NCI-H446 treated with DMSO at 0.1 percent for 48 hours (cell line): ENCODE measurements at regions not wholly inside any gene's neighbourhood (a gene's known extent, or its start where the extent isn't known, plus 50 kb on each side); places are given as distances from the start of the nearest gene placed in this dataset.

Experiments
- DNase-seq: peaks from one replicate; lab custom pipeline; 2025; lab: John Stamatoyannopoulos, UW

DNA sequence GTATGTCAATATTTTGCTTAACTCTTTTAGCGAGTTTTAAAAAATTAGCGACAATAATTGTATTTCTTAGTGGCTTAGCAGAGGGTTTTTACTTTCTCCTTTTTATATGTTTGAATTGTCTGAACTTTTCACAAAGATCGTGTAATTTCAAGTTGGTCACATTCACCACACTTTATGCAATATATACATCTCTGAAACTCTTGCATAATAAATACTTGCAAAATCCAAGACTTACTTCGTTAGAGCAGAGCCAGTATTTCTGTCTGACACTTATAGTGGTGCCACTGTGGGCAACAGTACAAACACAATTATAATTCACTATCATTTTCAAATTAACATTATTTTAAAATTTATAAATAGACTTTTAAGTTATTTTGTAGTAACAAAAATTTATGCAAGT lies 62.0 kb downstream of the SUCNR1 start:
- DNase-seq = no peak

DNA sequence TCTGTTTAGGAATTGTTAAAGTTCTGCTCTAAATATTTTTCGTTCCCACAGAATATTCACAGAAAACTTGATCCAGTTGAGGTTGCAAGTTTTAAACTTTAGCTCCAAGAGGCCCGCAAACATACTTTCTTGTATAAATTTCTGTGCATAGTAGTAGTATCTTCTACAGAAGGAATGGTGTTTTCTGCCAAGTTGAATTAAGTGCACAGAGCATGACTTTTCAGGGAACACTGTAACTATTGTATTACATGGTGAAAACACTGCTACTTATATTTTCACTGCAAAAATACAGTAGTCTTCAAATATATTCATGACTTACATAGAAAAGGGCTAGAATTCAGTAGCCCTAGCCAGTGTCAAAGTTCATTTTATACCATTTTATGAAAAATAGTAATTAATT lies 67.0 kb downstream of the SUCNR1 start:
- DNase-seq = no peak

DNA sequence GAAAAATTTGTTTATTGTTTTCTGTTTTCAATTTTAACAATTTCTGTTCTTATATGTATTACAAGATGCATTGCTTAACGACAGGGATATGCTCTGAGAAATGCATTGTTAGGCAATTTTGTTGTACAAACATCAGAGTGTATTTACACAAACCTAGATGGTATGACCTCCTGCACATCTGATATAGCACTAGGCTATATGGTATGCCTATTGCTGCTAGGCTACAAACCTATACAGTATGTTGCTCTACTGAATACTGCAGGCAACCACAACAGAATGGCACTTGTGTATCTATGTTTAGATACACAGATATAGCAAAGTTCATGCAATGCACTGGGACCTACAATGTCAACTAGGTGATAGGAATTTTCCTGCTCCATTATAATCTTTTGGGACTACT lies 70.1 kb downstream of the SUCNR1 start:
- DNase-seq = no peak

DNA sequence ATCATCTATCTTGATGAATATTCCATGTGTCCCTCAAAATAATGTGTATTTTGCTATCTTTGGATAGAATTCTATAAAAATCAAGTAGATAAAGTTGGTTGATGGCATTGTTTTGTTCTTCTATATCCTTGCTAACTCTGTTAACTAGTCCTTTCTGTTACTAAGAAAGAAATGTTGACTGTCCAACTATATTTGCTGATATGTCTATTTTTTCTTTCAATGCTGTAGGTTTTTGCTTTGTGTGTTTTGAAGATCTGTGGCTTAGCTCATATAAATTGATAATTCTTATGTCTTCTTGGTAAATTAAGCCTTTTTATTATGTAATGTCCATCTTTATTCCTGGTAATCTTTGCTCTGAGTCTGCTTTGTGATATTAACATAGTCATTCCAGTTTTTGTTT lies 70.9 kb downstream of the SUCNR1 start:
- no peak for DNase-seq

DNA sequence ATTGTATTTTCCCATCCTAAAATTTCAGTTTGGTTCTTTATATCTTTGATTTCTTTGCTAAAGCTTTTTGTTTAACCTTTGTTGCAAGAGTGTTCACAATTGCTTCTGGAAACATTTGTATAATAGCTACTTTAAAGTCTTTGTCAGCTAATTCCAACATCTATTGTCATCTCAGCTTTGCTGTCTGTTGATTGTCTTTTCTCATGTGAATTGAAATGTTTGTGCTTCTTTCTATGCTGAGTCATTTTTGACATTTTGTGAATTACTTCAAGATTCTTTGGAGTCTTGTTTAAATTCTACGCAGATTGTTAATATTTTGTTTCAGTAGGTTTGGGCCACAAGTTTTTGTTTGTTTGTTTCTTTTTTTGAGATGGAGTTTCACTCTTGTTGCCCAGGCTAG lies 73.2 kb downstream of the SUCNR1 start:
- DNase-seq = no peak

DNA sequence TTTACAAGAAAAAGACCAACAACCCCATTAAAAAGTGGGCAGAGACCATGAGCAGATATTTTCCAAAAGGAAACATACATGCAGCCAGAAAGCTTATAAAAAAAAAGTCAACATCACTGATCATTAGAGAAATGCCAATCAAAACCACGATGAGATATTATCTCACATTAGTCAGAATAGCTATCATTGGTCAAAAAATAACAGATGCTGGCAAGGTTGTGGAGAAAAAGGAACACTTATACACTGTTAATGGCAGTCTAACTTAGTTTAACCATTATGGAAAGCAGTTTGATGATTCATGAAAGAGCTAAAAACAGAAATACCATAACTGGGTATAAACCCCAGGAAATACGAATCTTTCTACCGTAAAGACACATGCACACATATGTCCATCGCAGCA lies 76.3 kb downstream of the SUCNR1 start:
- DNase-seq = no peak

DNA sequence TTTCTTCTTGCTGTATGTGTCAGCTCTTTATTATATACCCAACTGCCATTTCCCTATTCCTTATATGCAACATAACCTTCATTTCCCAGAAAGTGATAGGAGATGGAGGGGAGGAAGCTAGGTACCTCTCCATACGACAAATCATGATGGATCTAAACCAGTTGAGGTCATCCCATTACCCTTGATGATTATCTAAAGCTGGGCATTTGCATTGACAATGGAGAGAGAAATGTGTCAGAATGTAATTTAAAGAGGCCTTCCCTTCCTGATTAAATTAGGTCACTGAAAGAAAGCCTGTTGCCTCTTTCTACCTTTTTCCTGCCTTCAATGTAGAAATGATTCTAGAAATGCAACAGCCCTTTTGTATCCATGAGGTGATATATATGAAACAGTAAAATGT lies 81.9 kb downstream of the SUCNR1 start:
- DNase-seq = no peak

DNA sequence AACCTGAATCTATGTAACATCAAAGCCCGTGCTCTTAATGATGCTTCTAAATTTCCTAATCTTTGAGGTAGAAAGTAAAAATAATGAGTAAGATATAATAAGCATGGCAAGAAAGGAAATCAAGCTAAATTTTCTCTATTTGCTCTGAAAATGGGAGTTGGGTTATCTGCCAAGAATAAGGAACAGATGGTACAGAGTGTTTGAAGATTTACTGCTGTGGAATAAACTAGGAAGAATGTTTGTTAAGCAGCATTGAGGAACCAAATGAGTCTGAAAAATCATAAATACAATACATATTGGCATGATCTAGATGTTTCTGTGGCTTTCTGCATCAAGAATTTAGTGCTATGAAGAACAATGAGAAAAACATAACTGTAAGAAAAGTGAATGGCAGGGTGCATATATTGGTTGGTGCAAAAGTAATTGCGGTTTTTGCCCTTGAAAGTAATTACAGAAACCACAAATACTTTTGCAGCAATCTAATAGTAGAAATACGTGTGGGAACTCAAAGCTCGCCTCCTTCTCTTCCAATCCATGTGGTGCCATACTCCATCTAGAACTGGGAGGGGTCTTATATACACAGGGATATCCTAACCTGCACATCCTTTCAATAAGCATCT lies 87.6 kb downstream of the SUCNR1 start:
- no peak for DNase-seq

DNA sequence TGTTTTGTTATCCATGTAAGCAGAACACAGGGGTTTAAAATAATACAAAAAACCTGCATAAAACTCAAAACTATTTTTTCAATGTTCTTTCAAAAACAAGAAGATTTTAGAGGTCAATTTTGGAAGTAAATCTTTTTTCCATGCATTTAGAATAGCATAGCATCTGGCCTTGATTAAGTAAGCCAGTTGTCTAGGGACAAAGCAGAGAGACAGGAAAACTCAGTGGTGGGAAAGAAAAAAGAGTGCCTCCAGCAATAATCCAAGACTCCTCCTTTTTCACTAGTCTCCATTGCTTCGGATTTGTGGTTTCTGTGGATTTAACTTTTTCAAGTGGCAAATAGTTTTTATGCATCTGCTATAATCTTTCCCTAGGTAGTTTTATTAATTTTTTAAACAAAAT lies 88.9 kb downstream of the SUCNR1 start:
- DNase-seq = no peak

DNA sequence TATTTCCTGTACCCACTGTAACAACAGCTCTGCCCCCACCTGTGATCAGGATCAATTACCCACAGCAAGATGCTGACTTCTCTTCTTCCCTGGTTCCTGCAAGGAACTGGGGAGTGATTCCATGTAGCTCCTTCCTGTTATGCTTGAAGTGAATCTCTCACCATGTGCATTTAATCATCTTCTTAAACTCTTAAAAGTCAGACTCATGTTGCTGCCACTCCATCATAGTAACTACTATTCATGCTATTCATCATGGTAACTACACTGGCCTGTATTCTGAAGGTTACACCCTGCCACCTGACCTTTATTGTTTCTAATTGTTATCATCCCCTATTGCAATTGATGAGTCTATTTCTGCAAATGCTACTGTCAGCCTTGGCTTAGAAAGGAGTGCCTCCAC lies 89.5 kb downstream of the SUCNR1 start:
- no peak for DNase-seq

DNA sequence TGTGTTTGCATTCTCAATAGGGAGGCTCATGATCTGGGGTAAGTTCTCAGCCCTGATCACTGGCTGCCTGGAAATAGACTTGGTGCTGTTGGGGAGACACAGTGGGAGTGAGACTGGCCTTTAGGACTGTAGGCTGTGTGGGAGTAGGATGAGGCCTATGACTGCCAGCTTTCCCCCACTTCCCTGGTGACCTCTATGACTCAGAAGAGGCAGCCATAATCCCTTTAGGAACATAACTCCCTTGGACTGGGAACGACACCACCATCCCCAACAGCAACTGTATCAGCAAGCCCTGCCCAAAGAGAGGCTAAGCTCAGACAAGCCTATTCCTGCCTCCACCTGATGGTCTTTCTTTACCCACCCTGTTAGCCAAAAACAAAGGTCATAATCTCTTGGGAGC lies 91.3 kb downstream of the SUCNR1 start:
- DNase-seq = no peak

DNA sequence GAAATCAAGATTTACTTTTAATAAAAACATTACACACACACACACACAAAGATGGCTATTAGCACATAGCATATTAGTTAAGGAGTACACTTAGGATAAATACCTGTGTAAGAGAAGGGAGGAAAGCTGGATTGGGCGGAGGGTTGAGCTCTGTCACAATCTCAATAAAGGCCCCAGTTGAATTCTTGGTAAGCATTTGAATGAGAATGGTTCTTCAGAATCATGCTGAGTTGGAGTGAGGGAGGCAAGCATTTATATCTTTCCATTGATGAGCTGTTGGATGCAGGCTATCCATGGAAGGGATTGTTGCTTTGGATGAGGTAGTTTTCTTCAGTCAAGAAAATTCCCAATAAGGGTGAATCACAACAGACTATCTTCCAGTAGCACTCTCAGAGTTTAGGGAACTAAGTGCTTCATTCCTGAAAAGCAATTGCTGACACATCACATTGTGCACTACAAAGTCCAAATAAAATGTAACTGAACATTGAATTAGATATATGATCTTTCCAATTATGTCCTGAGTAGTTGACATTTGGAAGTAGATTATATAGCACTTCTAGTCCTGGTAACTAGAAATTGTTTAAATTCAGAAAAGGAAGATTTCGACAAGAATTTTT lies 95.7 kb downstream of the SUCNR1 start:
- no peak for DNase-seq

DNA sequence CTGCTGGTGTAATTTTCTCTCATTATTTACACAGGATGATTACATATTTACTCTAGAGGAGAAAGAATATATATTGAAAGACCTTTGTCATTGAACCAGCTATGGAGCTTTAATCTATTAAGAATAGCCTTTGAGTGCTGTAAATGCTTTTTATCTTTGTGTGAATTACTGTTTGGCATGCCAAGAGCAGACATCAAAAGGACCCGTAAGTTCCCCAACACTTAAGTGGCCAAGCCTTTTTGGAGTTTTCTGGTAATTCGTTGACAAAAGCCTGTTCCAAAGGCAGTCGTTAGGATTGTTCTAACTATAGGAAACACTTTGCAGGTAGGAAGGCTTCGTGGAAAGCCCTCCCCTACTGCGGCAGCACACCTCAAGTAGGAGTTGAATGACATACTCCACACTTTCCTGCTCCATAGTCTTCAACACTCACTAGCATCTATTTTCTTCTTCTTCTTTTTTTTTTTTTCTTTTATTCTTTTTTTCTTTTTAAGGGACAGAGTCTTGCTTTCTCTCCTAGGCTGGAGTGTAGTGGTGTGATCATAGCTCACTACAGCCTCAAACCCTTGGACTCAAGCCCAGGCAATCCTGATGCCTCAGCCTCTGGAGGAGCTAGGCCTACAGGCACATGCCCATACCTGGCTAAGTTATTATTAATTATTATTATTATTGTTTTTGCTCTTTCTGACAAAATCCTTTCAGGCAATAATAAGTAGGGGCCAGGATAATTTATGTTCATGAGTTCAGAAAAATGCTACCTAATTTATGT lies 98.6 kb downstream of the SUCNR1 start:
- DNase-seq = no peak

DNA sequence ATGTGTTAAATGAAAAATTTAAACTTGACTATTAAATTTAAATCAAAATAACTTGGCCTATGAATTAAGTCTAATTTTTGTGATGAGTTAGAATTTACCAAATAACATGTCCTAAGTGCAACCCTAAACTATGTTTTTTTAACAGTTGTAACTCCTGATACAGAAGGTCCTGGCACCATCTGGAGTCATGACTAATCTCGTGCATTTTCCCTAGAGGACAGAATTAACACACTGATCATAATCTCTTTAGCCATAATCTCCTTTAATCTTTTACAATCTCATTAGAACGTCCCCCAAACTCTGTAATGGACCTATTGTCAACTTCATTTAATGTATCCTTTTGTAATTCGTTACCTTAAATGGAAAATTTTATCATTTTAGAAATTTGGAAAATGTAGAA lies 100.6 kb downstream of the SUCNR1 start:
- no peak for DNase-seq

DNA sequence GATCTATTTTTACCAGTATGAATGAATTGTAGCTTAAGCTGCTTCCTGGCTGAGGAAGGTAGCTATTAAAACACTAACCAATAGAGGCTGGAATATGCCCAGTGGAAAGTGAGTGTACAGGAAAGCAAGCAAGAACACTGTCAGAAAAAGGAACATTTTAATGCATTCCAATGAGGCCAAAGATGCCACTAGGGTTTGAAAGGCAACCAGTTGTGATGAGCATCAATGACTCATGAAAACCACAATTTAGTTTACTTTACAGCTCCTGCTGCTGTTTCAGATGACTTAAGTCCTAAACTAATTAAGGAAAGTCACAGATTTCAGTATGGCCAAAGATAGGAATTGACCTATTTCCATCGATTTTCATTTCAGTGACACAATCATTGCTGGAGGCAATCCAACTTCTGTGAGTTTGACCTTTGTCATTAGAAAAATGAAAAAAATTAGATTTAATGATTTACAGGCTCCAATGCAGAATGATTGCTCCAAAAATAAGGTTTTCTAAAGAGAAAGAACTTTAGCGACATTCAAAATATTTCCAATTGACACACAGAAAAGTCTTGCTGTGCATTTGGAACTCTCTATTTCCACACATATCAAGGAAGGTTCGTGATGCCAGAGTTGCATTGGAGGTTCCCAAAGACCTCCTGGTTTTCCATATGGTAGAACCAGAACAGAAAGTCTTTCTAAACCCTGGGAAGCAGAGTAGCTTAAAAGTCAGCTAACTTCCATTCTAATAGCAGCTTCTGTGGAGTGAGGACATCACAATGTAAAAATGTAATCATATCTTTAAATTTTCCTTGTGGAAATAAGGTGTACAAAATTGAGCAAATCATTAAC lies 103.0 kb downstream of the SUCNR1 start:
- DNase-seq = no peak

DNA sequence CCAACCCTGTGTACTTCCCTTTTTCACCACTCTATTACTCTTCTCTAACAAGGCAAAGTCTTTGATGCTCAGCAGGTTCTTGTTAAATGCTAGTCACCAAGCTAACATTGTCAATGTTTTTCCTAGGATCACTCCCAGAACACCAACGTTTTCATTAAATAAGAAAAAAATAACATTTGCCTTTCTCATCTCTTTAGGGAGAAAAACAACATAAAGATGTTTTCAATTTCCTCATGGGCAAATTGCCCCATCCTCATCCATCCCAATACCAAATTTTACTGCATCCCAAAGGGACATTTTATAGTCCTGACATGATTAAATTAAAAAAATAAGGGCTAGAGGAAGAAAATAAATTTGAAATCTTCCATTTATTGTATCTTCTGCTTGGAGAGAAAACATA lies 106.5 kb downstream of the SUCNR1 start:
- DNase-seq = no peak

DNA sequence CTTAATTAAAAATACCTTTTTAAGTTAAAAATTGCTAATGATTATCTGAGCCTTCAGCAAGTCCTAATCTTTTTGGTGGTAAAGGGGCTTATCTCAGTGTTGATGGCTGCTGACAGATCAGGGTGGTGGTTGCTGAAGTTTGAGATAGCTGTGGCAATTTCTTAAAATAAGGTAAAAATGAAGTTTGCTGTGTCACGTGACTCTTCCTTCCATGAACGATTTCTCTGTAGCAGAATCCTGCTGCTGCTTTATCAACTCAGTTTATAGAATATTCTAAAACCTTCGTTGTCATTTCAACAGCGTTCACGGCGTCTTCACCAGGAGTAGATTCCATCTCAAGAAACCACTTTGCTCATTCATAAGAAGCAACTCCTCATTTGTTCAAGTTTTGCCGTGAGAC lies 110.1 kb downstream of the SUCNR1 start:
- DNase-seq = no peak

DNA sequence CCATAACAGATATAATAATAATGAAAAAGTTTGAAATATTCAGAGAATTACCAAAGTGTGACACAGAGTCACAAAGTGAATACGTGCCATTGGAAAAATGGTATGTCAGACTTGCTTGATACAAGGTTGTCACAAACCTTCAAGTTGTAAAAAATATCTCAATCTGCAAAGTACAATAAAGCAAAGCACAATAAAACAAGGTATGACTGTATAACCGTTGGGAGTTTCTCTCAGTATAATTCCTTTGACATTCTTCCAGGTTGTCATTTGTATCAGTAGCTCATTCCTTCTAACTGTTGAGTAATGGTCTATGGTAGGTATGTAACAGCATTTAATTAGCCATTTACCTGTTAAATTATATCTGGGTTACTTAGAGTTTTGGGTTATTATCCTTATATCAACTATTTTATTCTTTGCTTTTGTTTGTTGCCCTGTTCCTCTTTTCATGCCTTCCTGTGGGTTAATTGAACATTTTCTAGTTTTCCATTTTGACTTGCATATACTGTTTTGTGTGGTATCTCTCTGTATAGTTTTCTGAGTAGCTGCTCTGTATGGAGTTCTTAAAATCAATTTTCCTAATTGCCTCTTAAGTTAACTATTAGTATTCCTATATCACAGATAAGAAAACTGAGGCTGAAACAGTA lies 112.5 kb downstream of the SUCNR1 start:
- no peak for DNase-seq

DNA sequence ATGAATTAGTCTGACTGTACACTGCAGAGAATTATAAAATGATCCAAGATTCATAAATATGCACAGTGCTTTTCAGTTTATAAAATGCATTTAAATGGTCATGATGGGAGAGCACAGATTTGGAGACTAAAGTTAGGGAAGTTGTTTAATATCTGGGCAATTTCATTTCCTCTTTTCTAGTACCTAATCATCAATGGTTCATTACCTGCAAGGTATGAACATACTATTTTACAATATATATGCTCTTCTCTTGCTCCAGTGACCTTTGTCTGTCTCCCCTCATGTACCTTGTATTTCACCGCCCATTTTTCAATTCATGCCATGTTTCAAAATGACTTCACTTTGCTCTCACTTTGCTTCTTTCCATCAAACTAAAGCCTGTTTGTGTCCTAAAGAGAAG lies 114.5 kb downstream of the SUCNR1 start:
- no peak for DNase-seq

DNA sequence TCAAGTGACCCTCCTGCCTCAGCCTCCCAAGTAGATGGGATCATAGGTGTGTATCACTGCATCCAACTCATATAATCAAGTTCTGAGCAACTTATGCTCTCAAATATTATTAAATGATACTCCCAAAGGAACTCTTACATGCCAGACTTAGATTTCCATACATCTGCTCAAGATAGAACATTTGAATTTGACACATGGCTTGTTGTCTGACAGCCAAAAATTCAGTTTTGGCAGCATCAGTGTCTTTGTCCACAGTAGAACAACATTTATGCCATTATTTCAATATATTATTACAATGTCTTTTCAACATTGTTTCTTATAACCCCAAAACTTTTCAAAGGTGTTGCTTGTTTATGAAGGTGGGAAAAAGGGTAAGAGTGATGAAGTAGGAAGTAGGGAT lies 116.2 kb downstream of the SUCNR1 start:
- no peak for DNase-seq

DNA sequence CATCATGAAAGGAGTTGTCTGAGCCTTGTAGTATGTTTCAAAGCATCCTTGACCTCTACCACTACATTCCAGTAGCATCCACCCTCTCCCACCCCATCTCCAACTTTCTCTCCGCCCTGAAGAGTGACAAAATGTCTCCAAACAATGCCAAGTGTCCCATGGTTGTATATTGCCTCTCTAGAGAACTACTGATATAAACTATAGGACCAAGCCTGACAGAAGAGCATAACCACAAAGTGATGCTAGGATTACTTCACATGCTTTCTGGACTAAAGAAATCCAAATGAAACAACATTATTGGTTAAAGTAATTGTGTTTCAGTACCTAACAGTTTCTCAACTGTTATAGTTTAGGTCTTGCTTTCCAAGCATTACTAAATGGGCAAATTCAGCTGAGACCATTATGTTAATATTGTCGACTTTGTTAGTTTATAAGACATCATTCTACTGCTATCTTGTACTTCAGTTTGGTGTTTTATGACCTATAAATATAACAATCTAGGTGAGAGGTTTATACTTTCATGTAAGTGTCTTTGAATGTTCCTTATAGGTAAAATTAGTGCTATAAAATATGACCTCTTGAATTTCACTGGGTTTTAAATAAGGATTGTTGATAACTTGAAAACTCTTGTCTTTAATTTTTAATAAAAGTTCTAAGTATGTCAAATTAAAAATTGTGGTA lies 117.4 kb downstream of the SUCNR1 start:
- no peak for DNase-seq
